ENCODE measurements at regions not wholly inside any gene's neighbourhood (a gene's known extent, or its start where the extent isn't known, plus 50 kb on each side); places are given as distances from the start of the nearest gene placed in this dataset.

DNA sequence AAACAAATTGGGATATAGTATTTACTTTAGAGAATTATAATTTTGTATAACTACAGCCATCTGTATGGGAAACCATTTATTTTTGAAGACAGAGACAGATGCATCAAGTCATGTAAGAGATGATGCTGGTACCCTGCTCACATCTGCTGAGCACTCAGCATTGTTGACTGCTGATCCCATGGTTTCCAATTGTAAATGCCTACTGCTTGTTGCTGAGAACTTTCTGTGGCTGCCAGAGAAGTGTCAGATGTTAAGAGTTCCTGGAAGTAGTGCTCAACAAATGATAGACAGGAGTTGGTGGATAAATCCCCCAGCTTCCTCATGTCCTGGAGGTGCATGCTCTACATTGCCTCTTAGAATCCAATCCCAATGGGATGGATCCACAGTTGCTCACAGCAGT, 167.1 kb downstream of the OXSM start:
- H3K79me2 ChIP-seq (ENCODE audit: insufficient read depth, low read length) = no peaks in the 10 kb centered on the region
- H4K20me1 ChIP-seq (ENCODE audit: insufficient read depth, low read length) = no peaks in the 10 kb centered on the region
- Mint-ChIP-seq H3K4me1 (ENCODE audit: low read depth, unreplicated experiment) (no peaks in the 10 kb centered on the region), H3K27ac (ENCODE audit: unreplicated experiment) (no peak overlapping the region), H3K4me3 (ENCODE audit: unreplicated experiment) (no peak overlapping the region), H3K36me3 (ENCODE audit: low read depth, unreplicated experiment) (no peaks in the 10 kb centered on the region), H3K27me3 (ENCODE audit: low read depth, unreplicated experiment) (no peaks in the 10 kb centered on the region), H3K9me3 (ENCODE audit: unreplicated experiment) (no peaks in the 10 kb centered on the region)
- H3K27me3 ChIP-seq (ENCODE audit: insufficient read depth, low read length) = no peaks in the 10 kb centered on the region
- TF ChIP-seq, protein P1, sequence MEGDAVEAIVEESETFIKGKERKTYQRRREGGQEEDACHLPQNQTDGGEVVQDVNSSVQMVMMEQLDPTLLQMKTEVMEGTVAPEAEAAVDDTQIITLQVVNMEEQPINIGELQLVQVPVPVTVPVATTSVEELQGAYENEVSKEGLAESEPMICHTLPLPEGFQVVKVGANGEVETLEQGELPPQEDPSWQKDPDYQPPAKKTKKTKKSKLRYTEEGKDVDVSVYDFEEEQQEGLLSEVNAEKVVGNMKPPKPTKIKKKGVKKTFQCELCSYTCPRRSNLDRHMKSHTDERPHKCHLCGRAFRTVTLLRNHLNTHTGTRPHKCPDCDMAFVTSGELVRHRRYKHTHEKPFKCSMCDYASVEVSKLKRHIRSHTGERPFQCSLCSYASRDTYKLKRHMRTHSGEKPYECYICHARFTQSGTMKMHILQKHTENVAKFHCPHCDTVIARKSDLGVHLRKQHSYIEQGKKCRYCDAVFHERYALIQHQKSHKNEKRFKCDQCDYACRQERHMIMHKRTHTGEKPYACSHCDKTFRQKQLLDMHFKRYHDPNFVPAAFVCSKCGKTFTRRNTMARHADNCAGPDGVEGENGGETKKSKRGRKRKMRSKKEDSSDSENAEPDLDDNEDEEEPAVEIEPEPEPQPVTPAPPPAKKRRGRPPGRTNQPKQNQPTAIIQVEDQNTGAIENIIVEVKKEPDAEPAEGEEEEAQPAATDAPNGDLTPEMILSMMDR (IDR thresholded peaks at IDR 0.05; ENCODE audit: insufficient read depth, low read depth, low read length) = no peak
- TF ChIP-seq EZH2 (IDR thresholded peaks at IDR 0.05; ENCODE audit: insufficient read depth, low read length) = no peak
- H3K4me1 ChIP-seq (ENCODE audit: insufficient read depth, low read length) = no peaks in the 10 kb centered on the region
- no peak overlapping the region for H2AFZ ChIP-seq (ENCODE audit: low read depth, low read length)
- no peak overlapping the region for H3K4me2 ChIP-seq (ENCODE audit: low read length)
- no peak overlapping the region for H3K27ac ChIP-seq (ENCODE audit: low read depth, low read length)
- DNase-seq (ENCODE audit: low read depth) = no peak
- FAIRE-seq = no peak
- no peaks in the 10 kb centered on the region for H3K36me3 ChIP-seq (ENCODE audit: insufficient read depth, low read length)
- no peak overlapping the region for H3K9ac ChIP-seq (ENCODE audit: low read length)
- H3K9me3 ChIP-seq (ENCODE audit: insufficient read depth, low read depth, low read length) = no peaks in the 10 kb centered on the region
- no peak overlapping the region for H3K4me3 ChIP-seq (ENCODE audit: insufficient read depth, low read depth, low read length)

DNA sequence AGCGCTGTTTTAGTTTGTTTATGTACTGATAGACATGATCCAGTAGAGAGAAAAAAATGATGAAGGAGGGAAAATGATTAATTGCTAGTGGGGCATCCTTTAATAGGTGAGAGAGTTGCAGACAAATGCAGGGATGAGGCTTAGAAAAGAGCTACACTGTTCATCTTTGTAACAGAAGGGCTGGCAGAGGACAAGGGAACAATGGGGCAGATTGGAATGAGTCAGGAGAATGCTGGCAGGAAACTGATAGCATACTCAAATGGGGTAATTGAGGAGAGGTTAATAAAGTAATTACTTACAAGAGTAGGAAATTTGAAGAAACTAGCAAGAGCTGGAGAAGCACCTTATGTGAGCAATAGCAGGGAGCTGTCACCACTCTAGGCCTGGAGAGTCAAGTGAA, 170.9 kb downstream of the OXSM start:
- no peaks in the 10 kb centered on the region for H3K4me1 Mint-ChIP-seq (ENCODE audit: low read depth, unreplicated experiment)

GRCh38 chr3:25962255-25962654, 172.4 kb downstream of the OXSM start:
- Mint-ChIP-seq H3K4me3 (ENCODE audit: unreplicated experiment) (no peak overlapping the region), H3K27ac (ENCODE audit: unreplicated experiment) (no peak overlapping the region), H3K27me3 (ENCODE audit: low read depth, unreplicated experiment) (no peaks in the 10 kb centered on the region), H3K4me1 (ENCODE audit: low read depth, unreplicated experiment) (no peaks in the 10 kb centered on the region), H3K9me3 (ENCODE audit: unreplicated experiment) (no peaks in the 10 kb centered on the region), H3K36me3 (ENCODE audit: low read depth, unreplicated experiment) (no peaks in the 10 kb centered on the region)
- Histone ChIP-seq H3K4me2 (ENCODE audit: low read length) (no peak overlapping the region), H3K36me3 (ENCODE audit: insufficient read depth, low read length) (no peaks in the 10 kb centered on the region), H3K79me2 (ENCODE audit: insufficient read depth, low read length) (no peaks in the 10 kb centered on the region), H4K20me1 (ENCODE audit: insufficient read depth, low read length) (no peaks in the 10 kb centered on the region), H3K27me3 (ENCODE audit: insufficient read depth, low read length) (no peaks in the 10 kb centered on the region), H3K9me3 (ENCODE audit: insufficient read depth, low read depth, low read length) (no peaks in the 10 kb centered on the region), H3K4me3 (ENCODE audit: insufficient read depth, low read depth, low read length) (no peak overlapping the region), H3K9ac (ENCODE audit: low read length) (no peak overlapping the region), H3K27ac (ENCODE audit: low read depth, low read length) (no peak overlapping the region), H3K4me1 (ENCODE audit: insufficient read depth, low read length) (no peaks in the 10 kb centered on the region), H2AFZ (ENCODE audit: low read depth, low read length) (no peak overlapping the region)
- no peak for TF ChIP-seq EZH2 (IDR thresholded peaks at IDR 0.05; ENCODE audit: insufficient read depth, low read length)
- TF ChIP-seq, protein P1 (IDR thresholded peaks at IDR 0.05; ENCODE audit: insufficient read depth, low read depth, low read length) = no peak
- DNase-seq (ENCODE audit: low read depth) = no peak
- FAIRE-seq = no peak

More for the DNA sequence above, 170.9 kb downstream of the OXSM start:
- H3K79me2 ChIP-seq (ENCODE audit: insufficient read depth, low read length) = no peaks in the 10 kb centered on the region
- H3K27ac Mint-ChIP-seq (ENCODE audit: unreplicated experiment) = no peak overlapping the region
- H3K9me3 ChIP-seq (ENCODE audit: insufficient read depth, low read depth, low read length) = no peaks in the 10 kb centered on the region
- H3K4me3 ChIP-seq (ENCODE audit: insufficient read depth, low read depth, low read length) = no peak overlapping the region
- H3K4me1 ChIP-seq (ENCODE audit: insufficient read depth, low read length) = no peaks in the 10 kb centered on the region
- no peaks in the 10 kb centered on the region for H3K36me3 Mint-ChIP-seq (ENCODE audit: low read depth, unreplicated experiment)
- H3K27ac ChIP-seq (ENCODE audit: low read depth, low read length) = no peak overlapping the region
- H3K27me3 Mint-ChIP-seq (ENCODE audit: low read depth, unreplicated experiment) = no peaks in the 10 kb centered on the region
- FAIRE-seq (no peak), DNase-seq (ENCODE audit: low read depth) (no peak)
- H3K9me3 Mint-ChIP-seq (ENCODE audit: unreplicated experiment) = no peaks in the 10 kb centered on the region
- H2AFZ ChIP-seq (ENCODE audit: low read depth, low read length) = no peak overlapping the region
- H3K36me3 ChIP-seq (ENCODE audit: insufficient read depth, low read length) = no peaks in the 10 kb centered on the region
- no peak overlapping the region for H3K4me3 Mint-ChIP-seq (ENCODE audit: unreplicated experiment)
- H3K4me2 ChIP-seq (ENCODE audit: low read length) = no peak overlapping the region
- H4K20me1 ChIP-seq (ENCODE audit: insufficient read depth, low read length) = no peaks in the 10 kb centered on the region
- no peaks in the 10 kb centered on the region for H3K27me3 ChIP-seq (ENCODE audit: insufficient read depth, low read length)
- TF ChIP-seq, protein P1 (IDR thresholded peaks at IDR 0.05; ENCODE audit: insufficient read depth, low read depth, low read length) = no peak
- no peak for TF ChIP-seq EZH2 (IDR thresholded peaks at IDR 0.05; ENCODE audit: insufficient read depth, low read length)
- H3K9ac ChIP-seq (ENCODE audit: low read length) = no peak overlapping the region

Measured in astrocyte (in vitro differentiated cells and primary cell).